HFF-Myc (cell line): ENCODE measurements at regions not wholly inside any gene's neighbourhood (a gene's known extent, or its start where the extent isn't known, plus 50 kb on each side); places are given as distances from the start of the nearest gene placed in this dataset.

Source experiments
- DNase-seq: peaks from one replicate; pipeline ENCODE4 v3.0.0-alpha.2; 2011; ENCODE audit warnings: low read depth; ENCODE audit errors: extremely low read depth
- H3K4me3 ChIP-seq: replicated peaks from 2 replicates; pipeline ENCODE4 v1.5.1; 2011; ENCODE audit warnings: low read depth, mild to moderate bottlenecking, control low read depth, low read length
- CTCF ChIP-seq: IDR thresholded peaks from 2 replicates; pipeline ENCODE4 v1.5.1; 2012; ENCODE audit warnings: mild to moderate bottlenecking, low read depth, low read length, control low read depth; ENCODE audit errors: missing control alignments

GRCh38 chr6:78397499-78397898 lies 469.9 kb upstream of the IRAK1BP1 start:
- DNase-seq = no peak
- no peak overlapping the region for H3K4me3 ChIP-seq
- TF ChIP-seq CTCF = no peak

- no peak for DNase-seq
- TF ChIP-seq CTCF = no peak
- no peak overlapping the region for H3K4me3 ChIP-seq
These were observed 469.1 kb upstream of the IRAK1BP1 start for GRCh38 chr6:78398292-78398691.

GRCh38 chr6:78400076-78400475 lies 467.3 kb upstream of the IRAK1BP1 start:
- no peak for TF ChIP-seq CTCF
- no peak overlapping the region for H3K4me3 ChIP-seq
- no peak for DNase-seq

GRCh38 chr6:78427386-78427785 lies 440.0 kb upstream of the IRAK1BP1 start:
- TF ChIP-seq CTCF = no peak

GRCh38 chr6:78430521-78430920 lies 436.8 kb upstream of the IRAK1BP1 start:
- no peak for DNase-seq
- no peak overlapping the region for H3K4me3 ChIP-seq
- no peak for TF ChIP-seq CTCF

More at GRCh38 chr6:78427386-78427785, 440.0 kb upstream of the IRAK1BP1 start:
- H3K4me3 ChIP-seq = no peak overlapping the region
- DNase-seq = no peak

- no peak overlapping the region for H3K4me3 ChIP-seq
- DNase-seq = no peak
- no peak for TF ChIP-seq CTCF
These were observed 431.7 kb upstream of the IRAK1BP1 start for GRCh38 chr6:78435671-78436070.

- peak; percentile 1 for DNase-seq
- no peak overlapping the region for H3K4me3 ChIP-seq
- TF ChIP-seq CTCF = peak; percentile 13
These were observed 431.0 kb upstream of the IRAK1BP1 start for GRCh38 chr6:78436335-78436734.
